K562 (cell line): ENCODE measurements at regions not wholly inside any gene's neighbourhood (a gene's known extent, or its start where the extent isn't known, plus 50 kb on each side); places are given as distances from the start of the nearest gene placed in this dataset.

Source experiments
- ATF6 ChIP-seq: sonication (generic); formaldehyde crosslinking; IDR thresholded peaks from 2 replicates; pipeline ENCODE4 v1.4.0; 2020; ENCODE audit warnings: mild to moderate bottlenecking, missing genetic modification reagents
- C11orf30 ChIP-seq: fragments of 450-650 bp; IDR thresholded peaks from 2 replicates; pipeline ENCODE4 v1.6.1; 2016; ENCODE audit warnings: low read depth, mild to moderate bottlenecking
- CBX5 ChIP-seq: IDR thresholded peaks from 2 replicates; pipeline ENCODE4 v1.6.1; 2014; ENCODE audit warnings: low read depth, borderline replicate concordance
- CEBPG ChIP-seq, 3 experiments: fragments of 200-800 bp in 1 of 3; sonication (Bioruptor generic) in 1 of 3; sonication (generic) in 1 of 3; formaldehyde crosslinking in 1 of 3; IDR thresholded peaks in 2 of 3; conservative IDR thresholded peaks in 1 of 3; 2 replicates each; pipeline versions ENCODE4 v1.6.1 to v1.8.0; 2016 to 2022; ENCODE audit warnings: missing compliant biosample characterization in 2 of 3, missing genetic modification characterization in 2 of 3, mild to moderate bottlenecking in 1 of 3, missing genetic modification reagents in 1 of 3
- CHD2 ChIP-seq: IDR thresholded peaks from 2 replicates; pipeline ENCODE4 v1.6.1; 2011; ENCODE audit warnings: low read depth, low read length
- CTBP1 ChIP-seq: fragments of 450-650 bp; IDR thresholded peaks from 2 replicates; pipeline ENCODE4 v1.6.1; 2016; ENCODE audit warnings: borderline replicate concordance
- E2F6 ChIP-seq, 2 experiments: IDR thresholded peaks; 2 replicates each; pipeline ENCODE4 v1.6.1; 2011; ENCODE audit warnings: borderline replicate concordance in 1 of 2, control low read depth in 1 of 2, low read depth in 1 of 2, low read length in 1 of 2, mild to moderate bottlenecking in 1 of 2, mixed read lengths in 1 of 2, moderate library complexity in 1 of 2; ENCODE audit not compliant: insufficient read depth in 1 of 2, insufficient read length in 1 of 2, poor library complexity in 1 of 2, severe bottlenecking in 1 of 2; ENCODE audit errors: extremely low read depth in 1 of 2
- GABPB1 ChIP-seq: sonication (generic); formaldehyde crosslinking; IDR thresholded peaks from 2 replicates; pipeline ENCODE4 v1.8.0; 2022; ENCODE audit warnings: mild to moderate bottlenecking, missing genetic modification reagents
- HEY1 ChIP-seq: fragments of 250-450 bp; sonication (Bioruptor Pico); IDR thresholded peaks from 2 replicates; pipeline ENCODE4 v1.5.0; 2020; ENCODE audit warnings: mild to moderate bottlenecking, moderate library complexity, borderline replicate concordance
- MAFF ChIP-seq: IDR thresholded peaks from 2 replicates; pipeline ENCODE4 v1.6.1; 2012; ENCODE audit warnings: low read length, improper control_type of control experiment
- MXD1 ChIP-seq: fragments of 250-450 bp; sonication (Bioruptor Pico); IDR thresholded peaks from 2 replicates; pipeline ENCODE4 v1.8.0; 2021; ENCODE audit warnings: borderline replicate concordance, mild to moderate bottlenecking, moderate library complexity; ENCODE audit not compliant: poor library complexity, severe bottlenecking
- RBBP5 ChIP-seq: fragments of 200-600 bp; sonication (generic); IDR thresholded peaks from 2 replicates; pipeline ENCODE4 v1.6.1; 2012; ENCODE audit warnings: borderline replicate concordance, mild to moderate bottlenecking, low read length, control low read depth, inconsistent platforms; ENCODE audit not compliant: insufficient read depth, poor library complexity, severe bottlenecking
- ZFP30 ChIP-seq: fragments of 250-450 bp; sonication (Bioruptor Pico); IDR thresholded peaks from 2 replicates; pipeline ENCODE4 v1.8.0; 2022; ENCODE audit warnings: moderate library complexity, mild to moderate bottlenecking, inconsistent platforms, borderline replicate concordance
- ZFP36 ChIP-seq: fragments of 150-350 bp; IDR thresholded peaks from 2 replicates; pipeline ENCODE4 v1.6.1; 2018; ENCODE audit warnings: low read length, low read depth; ENCODE audit not compliant: partially characterized antibody
- ZNF395 ChIP-seq: fragments of 200-800 bp; sonication (Bioruptor generic); IDR thresholded peaks from 2 replicates; pipeline ENCODE4 v1.6.1; 2017; ENCODE audit warnings: missing genetic modification characterization, missing compliant biosample characterization
- ZNF512 ChIP-seq: IDR thresholded peaks from 2 replicates; pipeline ENCODE4 v1.6.1; 2016; ENCODE audit warnings: missing genetic modification characterization, missing compliant biosample characterization

GRCh38 chr6:137811121-137811915 is 55.7 kb upstream of the TNFAIP3 start (continued):
- peak; percentile 76 for TF ChIP-seq ZFP36
- TF ChIP-seq MAFF: no peak
- TF ChIP-seq ATF6 (CRISPR knock-in tag): peak; percentile 82; the same call in 1 of the 2 replicates
- 0 out of 2 replicates have a peak, but pooled peaks have one; percentile 64 for TF ChIP-seq CBX5
- peak; percentile 55; the same call in 1 of the 2 replicates for TF ChIP-seq ZNF395 (CRISPR knock-in tag)
- TF ChIP-seq CTBP1: peak; percentile 59; the same call in 1 of the 2 replicates
- peak; percentile 74 to 89 for TF ChIP-seq E2F6 (IDR thresholded peaks at IDR 0.05; ENCODE audit: borderline replicate concordance in 1 of 2, extremely low read depth in 1 of 2, insufficient read depth in 1 of 2, insufficient read length in 1 of 2, low read depth in 1 of 2, low read length in 1 of 2, poor library complexity in 1 of 2, severe bottlenecking in 1 of 2)
- peak; percentile 37 for TF ChIP-seq RBBP5
- TF ChIP-seq ZFP30 (CRISPR knock-in tag): no peak
- no peak for TF ChIP-seq CHD2
- TF ChIP-seq GABPB1: 0 out of 2 replicates have a peak, but pooled peaks have one; percentile 24
- peak; percentile 6; the same call in 1 of the 2 replicates for TF ChIP-seq CEBPG (CRISPR knock-in tag; IDR thresholded peaks at IDR 0.05)
- TF ChIP-seq CEBPG (tag; conservative IDR thresholded peaks at IDR 0.05 in 1 of 2, IDR thresholded peaks at IDR 0.05 in 1 of 2): peak; percentile 76 to 83
- TF ChIP-seq C11orf30: no peak
- TF ChIP-seq MXD1 (CRISPR knock-in tag): no peak
- no peak for TF ChIP-seq HEY1 (CRISPR knock-in tag)
- no peak for TF ChIP-seq ZNF512 (tag)
